GM23338 (cell line): ENCODE measurements at regions not wholly inside any gene's neighbourhood (a gene's known extent, or its start where the extent isn't known, plus 50 kb on each side); places are given as distances from the start of the nearest gene placed in this dataset.

ENCODE experiments used
- CREB1 ChIP-seq: fragments of 250-450 bp; sonication (Bioruptor Pico); IDR thresholded peaks from 2 replicates; pipeline ENCODE4 v1.5.0; 2020; ENCODE audit warnings: low read depth, mild to moderate bottlenecking, moderate library complexity
- EZH2 ChIP-seq: fragments of 200-600 bp; sonication (generic); IDR thresholded peaks from one replicate; pipeline ENCODE4 v1.8.0; 2017; ENCODE audit warnings: antibody characterized with exemption, mild to moderate bottlenecking, low read depth; ENCODE audit not compliant: unreplicated experiment
- EZH2phosphoT487 ChIP-seq: fragments of 200-600 bp; sonication (generic); IDR thresholded peaks from one replicate; pipeline ENCODE4 v1.8.1; 2018; ENCODE audit warnings: antibody characterized with exemption; ENCODE audit not compliant: unreplicated experiment
- NANOG ChIP-seq: IDR thresholded peaks from 2 replicates; pipeline ENCODE4 v1.6.1; 2016; ENCODE audit warnings: antibody characterized with exemption, borderline replicate concordance
- POLR2AphosphoS5 ChIP-seq: IDR thresholded peaks from 2 replicates; pipeline ENCODE4 v1.6.1; 2016; ENCODE audit warnings: antibody characterized with exemption, low read depth
- REST ChIP-seq: IDR thresholded peaks from one replicate; pipeline ENCODE4 v1.6.1; 2018; ENCODE audit warnings: antibody characterized with exemption; ENCODE audit not compliant: unreplicated experiment
- ZNF114 ChIP-seq: fragments of 250-450 bp; sonication (Bioruptor Pico); IDR thresholded peaks from 2 replicates; pipeline ENCODE4 v1.5.0; 2020; ENCODE audit warnings: mild to moderate bottlenecking, moderate library complexity
- ZNF331 ChIP-seq: fragments of 250-450 bp; sonication (Bioruptor Pico); IDR thresholded peaks from 2 replicates; pipeline ENCODE4 v1.5.0; 2020; ENCODE audit warnings: low read depth, mild to moderate bottlenecking, moderate library complexity
- ZNF462 ChIP-seq: fragments of 250-450 bp; sonication (Bioruptor Pico); IDR thresholded peaks from 2 replicates; pipeline ENCODE4 v1.5.0; 2020; ENCODE audit warnings: mild to moderate bottlenecking, moderate library complexity
- TF ChIP-seq, protein P1 (sequence below), 2 experiments: fragments of 200-600 bp in 1 of 2; sonication (generic) in 1 of 2; conservative IDR thresholded peaks; 2 replicates each; pipeline versions ENCODE4 v1.5.1 to v1.6.1; 2016 to 2017; ENCODE audit warnings: antibody characterized with exemption in 2 of 2, low read depth in 2 of 2, mild to moderate bottlenecking in 2 of 2, moderate library complexity in 1 of 2

- TF ChIP-seq, protein P1, sequence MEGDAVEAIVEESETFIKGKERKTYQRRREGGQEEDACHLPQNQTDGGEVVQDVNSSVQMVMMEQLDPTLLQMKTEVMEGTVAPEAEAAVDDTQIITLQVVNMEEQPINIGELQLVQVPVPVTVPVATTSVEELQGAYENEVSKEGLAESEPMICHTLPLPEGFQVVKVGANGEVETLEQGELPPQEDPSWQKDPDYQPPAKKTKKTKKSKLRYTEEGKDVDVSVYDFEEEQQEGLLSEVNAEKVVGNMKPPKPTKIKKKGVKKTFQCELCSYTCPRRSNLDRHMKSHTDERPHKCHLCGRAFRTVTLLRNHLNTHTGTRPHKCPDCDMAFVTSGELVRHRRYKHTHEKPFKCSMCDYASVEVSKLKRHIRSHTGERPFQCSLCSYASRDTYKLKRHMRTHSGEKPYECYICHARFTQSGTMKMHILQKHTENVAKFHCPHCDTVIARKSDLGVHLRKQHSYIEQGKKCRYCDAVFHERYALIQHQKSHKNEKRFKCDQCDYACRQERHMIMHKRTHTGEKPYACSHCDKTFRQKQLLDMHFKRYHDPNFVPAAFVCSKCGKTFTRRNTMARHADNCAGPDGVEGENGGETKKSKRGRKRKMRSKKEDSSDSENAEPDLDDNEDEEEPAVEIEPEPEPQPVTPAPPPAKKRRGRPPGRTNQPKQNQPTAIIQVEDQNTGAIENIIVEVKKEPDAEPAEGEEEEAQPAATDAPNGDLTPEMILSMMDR (conservative IDR thresholded peaks at IDR 0.05; ENCODE audit: low read depth in 2 of 2): no peak
- TF ChIP-seq POLR2AphosphoS5 (no peak), EZH2 (no peak), REST (no peak), CREB1 (CRISPR knock-in tag) (no peak), EZH2phosphoT487 (no peak), ZNF114 (CRISPR knock-in tag) (no peak), ZNF462 (CRISPR knock-in tag) (no peak), NANOG (no peak), ZNF331 (CRISPR knock-in tag) (no peak)
Observed at GRCh38 chr6:159349915-159350314, 180.7 kb downstream of the FNDC1 start.
